ENCODE measurements at regions not wholly inside any gene's neighbourhood (a gene's known extent, or its start where the extent isn't known, plus 50 kb on each side); places are given as distances from the start of the nearest gene placed in this dataset.

GRCh38 chr1:238658763-238659162 lies 727.6 kb upstream of the CHRM3 start:
- Histone ChIP-seq H3K36me3 (ENCODE audit: control insufficient read depth in 4 of 4, insufficient read depth in 3 of 4, low read depth in 1 of 4, low read length in 3 of 4) (no peaks in the 10 kb centered on the region), H3K9ac (ENCODE audit: low read depth in 1 of 2, low read length in 2 of 2) (no peak overlapping the region), H3K4me3 (ENCODE audit: low read depth in 1 of 3, low read length in 3 of 3) (no peak overlapping the region), H3K9me3 (ENCODE audit: control insufficient read depth in 4 of 4, low read length in 3 of 4) (no peaks in the 10 kb centered on the region), H3K4me1 (ENCODE audit: control insufficient read depth in 4 of 4, insufficient read depth in 4 of 4, low read length in 3 of 4) (no peaks in the 10 kb centered on the region), H3K27me3 (ENCODE audit: control insufficient read depth in 4 of 4, insufficient read depth in 4 of 4, low read length in 3 of 4) (no peaks in the 10 kb centered on the region), H3K27ac (ENCODE audit: low read depth in 1 of 2, low read length in 2 of 2) (no peak overlapping the region)
- no peak for DNase-seq (ENCODE audit: low spot score)
- no peak for TF ChIP-seq EGR1 (IDR thresholded peaks at IDR 0.05; ENCODE audit: low read depth in 2 of 2)
- no peak for TF ChIP-seq SP1 (IDR thresholded peaks at IDR 0.05)
- no peak for TF ChIP-seq FOXA2 (IDR thresholded peaks at IDR 0.05)
- TF ChIP-seq MAX (IDR thresholded peaks at IDR 0.05) = no peak
- TF ChIP-seq ATF3 (IDR thresholded peaks at IDR 0.05) = no peak
- no peak for TF ChIP-seq HNF4G (IDR thresholded peaks at IDR 0.05)
- 38% methylated on average over 1 of the region's 1 CpG for WGBS

- Histone ChIP-seq H3K9ac (ENCODE audit: low read depth in 1 of 2, low read length in 2 of 2) (no peak overlapping the region), H3K4me3 (ENCODE audit: low read depth in 1 of 3, low read length in 3 of 3) (no peak overlapping the region), H3K9me3 (ENCODE audit: control insufficient read depth in 4 of 4, low read length in 3 of 4) (no peaks in the 10 kb centered on the region), H3K27ac (ENCODE audit: low read depth in 1 of 2, low read length in 2 of 2) (no peak overlapping the region), H3K36me3 (ENCODE audit: control insufficient read depth in 4 of 4, insufficient read depth in 3 of 4, low read depth in 1 of 4, low read length in 3 of 4) (no peaks in the 10 kb centered on the region), H3K27me3 (ENCODE audit: control insufficient read depth in 4 of 4, insufficient read depth in 4 of 4, low read length in 3 of 4) (no peaks in the 10 kb centered on the region), H3K4me1 (ENCODE audit: control insufficient read depth in 4 of 4, insufficient read depth in 4 of 4, low read length in 3 of 4) (no peaks in the 10 kb centered on the region)
- 63% methylated on average over 4 of the region's 4 CpGs for WGBS
- no peak for DNase-seq (ENCODE audit: low spot score)
- no peak for TF ChIP-seq RXRA (IDR thresholded peaks at IDR 0.05)
- no peak for TF ChIP-seq HNF4G (IDR thresholded peaks at IDR 0.05)
- TF ChIP-seq JUND (IDR thresholded peaks at IDR 0.05) = no peak
- no peak for TF ChIP-seq HNF4A (conservative IDR thresholded peaks at IDR 0.05)
- TF ChIP-seq FOXA2 (IDR thresholded peaks at IDR 0.05) = no peak
- no peak for TF ChIP-seq ZBTB33 (IDR thresholded peaks at IDR 0.05)
- TF ChIP-seq MAX (IDR thresholded peaks at IDR 0.05) = no peak
- TF ChIP-seq SP1 (IDR thresholded peaks at IDR 0.05) = no peak
- no peak for TF ChIP-seq ATF3 (IDR thresholded peaks at IDR 0.05)
- TF ChIP-seq RAD21 (IDR thresholded peaks at IDR 0.05) = no peak
- no peak for TF ChIP-seq NR2F2 (IDR thresholded peaks at IDR 0.05)
These were observed 732.6 kb upstream of the CHRM3 start for GRCh38 chr1:238653693-238654321.

- Histone ChIP-seq H3K27me3 (ENCODE audit: control insufficient read depth in 4 of 4, insufficient read depth in 4 of 4, low read length in 3 of 4) (no peaks in the 10 kb centered on the region), H3K4me1 (ENCODE audit: control insufficient read depth in 4 of 4, insufficient read depth in 4 of 4, low read length in 3 of 4) (no peaks in the 10 kb centered on the region), H3K9ac (ENCODE audit: low read depth in 1 of 2, low read length in 2 of 2) (no peak overlapping the region), H3K27ac (ENCODE audit: low read depth in 1 of 2, low read length in 2 of 2) (no peak overlapping the region), H3K4me3 (ENCODE audit: low read depth in 1 of 3, low read length in 3 of 3) (no peak overlapping the region), H3K9me3 (ENCODE audit: control insufficient read depth in 4 of 4, low read length in 3 of 4) (no peaks in the 10 kb centered on the region), H3K36me3 (ENCODE audit: control insufficient read depth in 4 of 4, insufficient read depth in 3 of 4, low read depth in 1 of 4, low read length in 3 of 4) (no peaks in the 10 kb centered on the region)
- DNase-seq (ENCODE audit: low spot score) = no peak
- WGBS = 65% methylated on average over 7 of the region's 7 CpGs
- no peak for TF ChIP-seq GABPA (IDR thresholded peaks at IDR 0.05 in 1 of 2, conservative IDR thresholded peaks at IDR 0.05 in 1 of 2)
These were observed 733.9 kb upstream of the CHRM3 start for GRCh38 chr1:238652346-238652968.
